ENCODE measurements at regions not wholly inside any gene's neighbourhood (a gene's known extent, or its start where the extent isn't known, plus 50 kb on each side); places are given as distances from the start of the nearest gene placed in this dataset.
A peak's percentile ranks its signal among the peaks of the same experiment; 100 is the strongest.

GRCh38 chr9:18143073-18143745 is 330.7 kb upstream of the ADAMTSL1 start:
- Histone ChIP-seq H3K9me3 (no peaks in the 10 kb centered on the region), H3K27ac (replicated peaks in 1 of 4) (peak overlapping the region; percentile 27 to 55 (median 42)), H3K27me3 (no peaks in the 10 kb centered on the region), H3K4me3 (no peak overlapping the region), H3K4me1 (peaks cover 0 to 51% (median 27%) of the 10 kb centered on the region in 4 donors), H3K36me3 (no peaks in the 10 kb centered on the region)
- intact Hi-C loops (cut with DNase I), result no loop called here
- DNase-seq (ENCODE audit: extremely low spot score), result no peak
- no peak for TF ChIP-seq POLR2AphosphoS5 (IDR thresholded peaks at IDR 0.05)
- TF ChIP-seq POLR2A (IDR thresholded peaks at IDR 0.05; ENCODE audit: low read depth), result no peak
- no peak for TF ChIP-seq EP300 (IDR thresholded peaks at IDR 0.05)
- TF ChIP-seq, protein P1, sequence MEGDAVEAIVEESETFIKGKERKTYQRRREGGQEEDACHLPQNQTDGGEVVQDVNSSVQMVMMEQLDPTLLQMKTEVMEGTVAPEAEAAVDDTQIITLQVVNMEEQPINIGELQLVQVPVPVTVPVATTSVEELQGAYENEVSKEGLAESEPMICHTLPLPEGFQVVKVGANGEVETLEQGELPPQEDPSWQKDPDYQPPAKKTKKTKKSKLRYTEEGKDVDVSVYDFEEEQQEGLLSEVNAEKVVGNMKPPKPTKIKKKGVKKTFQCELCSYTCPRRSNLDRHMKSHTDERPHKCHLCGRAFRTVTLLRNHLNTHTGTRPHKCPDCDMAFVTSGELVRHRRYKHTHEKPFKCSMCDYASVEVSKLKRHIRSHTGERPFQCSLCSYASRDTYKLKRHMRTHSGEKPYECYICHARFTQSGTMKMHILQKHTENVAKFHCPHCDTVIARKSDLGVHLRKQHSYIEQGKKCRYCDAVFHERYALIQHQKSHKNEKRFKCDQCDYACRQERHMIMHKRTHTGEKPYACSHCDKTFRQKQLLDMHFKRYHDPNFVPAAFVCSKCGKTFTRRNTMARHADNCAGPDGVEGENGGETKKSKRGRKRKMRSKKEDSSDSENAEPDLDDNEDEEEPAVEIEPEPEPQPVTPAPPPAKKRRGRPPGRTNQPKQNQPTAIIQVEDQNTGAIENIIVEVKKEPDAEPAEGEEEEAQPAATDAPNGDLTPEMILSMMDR (IDR thresholded peaks at IDR 0.05), result peak in 2 of 3 experiments; percentile 15 to 32
- WGBS, result 49% methylated on average over 4 of the region's 4 CpGs

DNA sequence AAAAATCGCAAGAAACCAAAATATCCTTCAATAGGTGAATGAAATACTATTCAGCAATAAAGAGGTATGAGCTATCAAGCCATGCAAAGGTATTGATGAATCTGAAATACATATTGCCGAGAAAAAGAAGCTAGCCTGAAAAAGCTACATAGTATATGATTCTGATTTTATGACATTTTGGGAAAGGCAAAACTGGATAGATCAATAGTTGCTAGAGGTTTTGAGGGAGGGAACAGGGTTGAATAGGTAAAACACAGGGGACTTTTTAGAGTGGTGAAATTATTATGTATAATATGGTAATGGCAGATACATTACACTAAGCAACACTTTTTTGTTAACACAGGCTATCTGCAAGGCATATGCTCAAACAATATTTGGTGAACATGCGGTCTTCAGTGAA is 327.6 kb upstream of the ADAMTSL1 start:
- no peak for DNase-seq (ENCODE audit: extremely low spot score)
- H3K4me3 ChIP-seq, result no peak overlapping the region
- H3K27me3 ChIP-seq, result no peaks in the 10 kb centered on the region
- no peaks in the 10 kb centered on the region for H3K9me3 ChIP-seq
- intact Hi-C loops (cut with DNase I), result no loop called here
- H3K4me1 ChIP-seq, result peaks cover 0 to 57% (median 20%) of the 10 kb centered on the region in 4 donors
- TF ChIP-seq POLR2AphosphoS5 (IDR thresholded peaks at IDR 0.05), result no peak
- H3K36me3 ChIP-seq, result no peaks in the 10 kb centered on the region
- 88% methylated on average over 3 of the region's 3 CpGs for WGBS
- no peak overlapping the region for H3K27ac ChIP-seq (replicated peaks in 1 of 4)

- H3K36me3 ChIP-seq, result no peaks in the 10 kb centered on the region
- peaks cover 0 to 39% (median 13%) of the 10 kb centered on the region in 4 donors for H3K4me1 ChIP-seq
- intact Hi-C loops (cut with DNase I), result no loop called here
- 76% methylated on average over 1 of the region's 1 CpG for WGBS
- no peak for DNase-seq (ENCODE audit: extremely low spot score)
- H3K27me3 ChIP-seq, result no peaks in the 10 kb centered on the region
- H3K9me3 ChIP-seq, result no peaks in the 10 kb centered on the region
- TF ChIP-seq POLR2AphosphoS5 (IDR thresholded peaks at IDR 0.05), result no peak
- TF ChIP-seq, protein P1 (IDR thresholded peaks at IDR 0.05), result peak in 1 of 3 experiments; percentile 2
- no peak overlapping the region for H3K4me3 ChIP-seq
- H3K27ac ChIP-seq (replicated peaks in 1 of 4), result peak overlapping the region in 1 of 4 donors; percentile 25
These were observed 324.4 kb upstream of the ADAMTSL1 start for GRCh38 chr9:18149471-18150011.

DNA sequence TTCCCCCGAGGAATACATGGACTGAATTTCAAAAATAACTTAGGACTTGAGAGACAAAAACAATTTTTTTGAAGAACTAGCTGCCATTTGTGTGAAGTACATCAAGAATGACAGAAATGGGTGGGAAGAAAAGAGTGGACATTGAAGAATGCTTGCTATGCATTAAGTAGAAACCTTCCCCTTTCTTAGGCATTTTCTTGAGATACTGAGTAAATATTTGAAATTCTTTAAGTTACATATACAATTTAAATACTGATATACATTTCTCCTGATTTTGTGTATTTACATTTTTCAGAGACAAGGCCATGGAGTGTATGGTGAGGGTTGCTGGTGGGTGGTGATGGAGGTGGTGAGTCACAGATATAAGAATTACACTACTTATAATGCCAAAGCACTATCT is 319.3 kb upstream of the ADAMTSL1 start:
- TF ChIP-seq POLR2AphosphoS5 (IDR thresholded peaks at IDR 0.05) (no peak), POLR2A (IDR thresholded peaks at IDR 0.05; ENCODE audit: low read depth) (no peak), EP300 (IDR thresholded peaks at IDR 0.05) (no peak)
- TF ChIP-seq, protein P1 (IDR thresholded peaks at IDR 0.05), result no peak
- 40% methylated on average over 1 of the region's 1 CpG for WGBS
- Histone ChIP-seq H3K4me1 (peaks cover 0 to 24% (median 16%) of the 10 kb centered on the region in 4 donors), H3K27ac (replicated peaks in 1 of 4) (no peak overlapping the region), H3K9me3 (no peaks in the 10 kb centered on the region), H3K4me3 (no peak overlapping the region), H3K27me3 (no peaks in the 10 kb centered on the region), H3K36me3 (no peaks in the 10 kb centered on the region)
- intact Hi-C loops (cut with DNase I), result no loop called here
- DNase-seq (ENCODE audit: extremely low spot score), result no peak

DNA sequence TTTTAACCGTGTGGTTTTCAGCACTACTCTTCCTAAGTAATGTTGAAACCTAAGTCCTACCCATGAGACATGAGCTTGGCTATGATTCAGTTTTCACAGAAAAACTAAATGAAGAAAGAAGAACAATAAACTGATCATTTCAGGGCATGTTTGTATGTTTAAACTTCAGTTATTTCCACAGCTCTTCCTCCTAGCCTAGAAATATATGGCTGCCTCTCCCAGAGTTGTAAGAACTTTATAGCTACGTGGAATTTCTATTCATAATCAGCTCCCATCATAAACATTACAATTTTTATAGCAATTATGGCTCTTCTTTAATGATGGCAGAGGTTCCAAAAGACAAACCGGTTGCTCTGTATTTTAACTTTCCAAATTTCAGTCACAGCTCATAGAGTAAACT is 314.7 kb upstream of the ADAMTSL1 start:
- no peaks in the 10 kb centered on the region for H3K9me3 ChIP-seq
- no peaks in the 10 kb centered on the region for H3K27me3 ChIP-seq
- 52% methylated on average over 3 of the region's 3 CpGs for WGBS
- no peaks in the 10 kb centered on the region for H3K36me3 ChIP-seq
- peak overlapping the region; percentile 7 to 32 (median 26) for H3K27ac ChIP-seq (replicated peaks in 1 of 4)
- no peak overlapping the region for H3K4me3 ChIP-seq
- H3K4me1 ChIP-seq, result peaks cover 0 to 20% (median 17%) of the 10 kb centered on the region in 4 donors
- TF ChIP-seq EP300 (IDR thresholded peaks at IDR 0.05), result no peak
- intact Hi-C loops (cut with DNase I), result no loop called here
- no peak for DNase-seq (ENCODE audit: extremely low spot score)
